ENCODE measurements at regions not wholly inside any gene's neighbourhood (a gene's known extent, or its start where the extent isn't known, plus 50 kb on each side); places are given as distances from the start of the nearest gene placed in this dataset.

GRCh38 chr2:9115229-9115628 lies 91.4 kb upstream of the ASAP2 start:
- no peaks in the 10 kb centered on the region for H3K4me1 Mint-ChIP-seq (ENCODE audit: low read depth)
- H3K4me3 Mint-ChIP-seq, result no peak overlapping the region
- H3K27me3 Mint-ChIP-seq, result peaks cover 7% of the 10 kb centered on the region
- H3K9me3 Mint-ChIP-seq (ENCODE audit: low read depth), result no peaks in the 10 kb centered on the region
- H3K36me3 Mint-ChIP-seq, result no peaks in the 10 kb centered on the region
- H3K27ac Mint-ChIP-seq, result no peak overlapping the region

GRCh38 chr2:9114458-9114857 lies 92.2 kb upstream of the ASAP2 start:
- Mint-ChIP-seq H3K27ac (no peak overlapping the region), H3K4me3 (no peak overlapping the region), H3K36me3 (no peaks in the 10 kb centered on the region), H3K27me3 (peaks cover 7% of the 10 kb centered on the region), H3K9me3 (ENCODE audit: low read depth) (no peaks in the 10 kb centered on the region), H3K4me1 (ENCODE audit: low read depth) (no peaks in the 10 kb centered on the region)

DNA sequence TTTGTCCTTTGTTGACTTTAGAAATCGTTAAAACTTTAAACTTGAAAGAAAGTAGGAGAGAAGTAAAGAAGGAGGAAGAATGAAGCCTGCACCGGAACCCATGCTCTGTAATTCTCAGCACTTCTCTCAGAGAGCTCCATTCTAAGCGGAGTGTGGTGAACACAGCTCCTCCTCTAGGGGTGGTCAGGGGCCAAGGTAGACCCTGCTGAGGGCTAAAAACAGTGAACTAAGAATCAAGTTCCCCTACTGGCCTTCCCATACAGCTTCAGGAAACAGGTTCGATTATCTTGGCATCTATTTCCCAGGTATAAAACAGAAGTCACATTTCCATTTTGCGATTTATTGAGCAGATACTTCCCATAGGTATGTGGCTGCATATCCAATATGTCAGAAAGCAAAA lies 92.7 kb upstream of the ASAP2 start:
- Mint-ChIP-seq H3K4me1 (ENCODE audit: low read depth) (no peaks in the 10 kb centered on the region), H3K36me3 (no peaks in the 10 kb centered on the region), H3K27ac (no peak overlapping the region), H3K9me3 (ENCODE audit: low read depth) (no peaks in the 10 kb centered on the region), H3K4me3 (no peak overlapping the region), H3K27me3 (peaks cover 7% of the 10 kb centered on the region)

DNA sequence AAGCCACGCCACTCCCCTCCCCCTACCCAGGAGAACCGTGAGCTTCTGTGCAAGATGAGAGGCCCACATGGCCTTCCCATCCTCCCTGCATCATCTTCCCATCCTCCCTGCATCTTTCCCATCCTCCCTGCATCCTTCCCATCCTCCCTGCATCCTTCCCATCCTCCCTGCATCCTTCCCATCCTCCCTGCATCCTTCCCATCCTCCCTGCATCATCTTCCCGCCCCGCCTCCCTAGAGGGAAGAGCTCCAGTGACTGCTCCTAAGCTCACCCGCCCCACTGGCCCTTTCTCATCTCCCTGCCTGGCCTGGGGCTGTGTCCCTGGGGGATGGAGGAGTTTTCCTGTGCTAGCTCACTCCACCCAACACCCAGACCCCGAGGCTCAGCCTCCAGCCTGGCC lies 93.3 kb upstream of the ASAP2 start:
- Mint-ChIP-seq H3K27me3 (peaks cover 7% of the 10 kb centered on the region), H3K27ac (no peak overlapping the region), H3K9me3 (ENCODE audit: low read depth) (no peaks in the 10 kb centered on the region), H3K36me3 (no peaks in the 10 kb centered on the region), H3K4me1 (ENCODE audit: low read depth) (no peaks in the 10 kb centered on the region), H3K4me3 (no peak overlapping the region)

DNA sequence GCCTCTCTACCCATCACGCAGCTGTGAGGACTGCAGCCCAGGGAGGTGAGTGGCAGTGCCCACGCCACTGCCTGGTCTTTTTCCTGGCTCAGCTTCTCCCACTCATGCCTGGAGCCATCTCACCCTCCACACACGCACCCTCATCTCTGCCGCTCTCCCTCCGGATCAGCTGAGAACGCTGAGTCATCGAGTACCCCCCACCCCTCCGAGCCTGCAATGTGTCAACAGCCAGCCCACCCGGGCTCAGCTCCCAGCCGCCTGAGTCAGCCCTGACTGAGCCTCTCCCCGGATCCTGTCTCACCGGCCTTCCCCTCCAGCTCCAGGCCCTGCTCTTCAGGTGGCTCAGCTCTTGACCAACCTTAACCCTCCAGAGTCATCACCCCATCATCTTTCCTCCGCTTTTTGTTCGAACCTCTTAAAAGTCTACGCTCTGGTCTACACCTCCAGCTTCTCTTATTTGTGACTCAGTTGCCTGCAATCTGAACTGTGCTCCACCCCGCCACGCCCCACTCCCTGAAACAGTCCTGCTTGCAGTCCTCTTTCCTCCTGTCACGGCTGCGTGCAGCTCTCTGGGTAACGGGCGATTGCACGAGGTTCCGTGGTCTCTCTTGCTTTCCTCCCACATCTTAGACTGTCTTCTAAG lies 94.4 kb upstream of the ASAP2 start:
- H3K4me3 Mint-ChIP-seq, result no peak overlapping the region
- no peaks in the 10 kb centered on the region for H3K4me1 Mint-ChIP-seq (ENCODE audit: low read depth)
- H3K9me3 Mint-ChIP-seq (ENCODE audit: low read depth), result no peaks in the 10 kb centered on the region
- H3K36me3 Mint-ChIP-seq, result no peaks in the 10 kb centered on the region
- peaks cover 7% of the 10 kb centered on the region for H3K27me3 Mint-ChIP-seq
- H3K27ac Mint-ChIP-seq, result no peak overlapping the region

GRCh38 chr2:9110893-9111569 lies 95.6 kb upstream of the ASAP2 start:
- Mint-ChIP-seq H3K4me1 (ENCODE audit: low read depth) (no peaks in the 10 kb centered on the region), H3K4me3 (no peak overlapping the region), H3K9me3 (ENCODE audit: low read depth) (no peaks in the 10 kb centered on the region), H3K27me3 (peaks cover 7% of the 10 kb centered on the region), H3K36me3 (no peaks in the 10 kb centered on the region), H3K27ac (no peak overlapping the region)

- Mint-ChIP-seq H3K27ac (no peak overlapping the region), H3K9me3 (ENCODE audit: low read depth) (no peaks in the 10 kb centered on the region), H3K4me3 (no peak overlapping the region), H3K27me3 (peaks cover 7% of the 10 kb centered on the region), H3K4me1 (ENCODE audit: low read depth) (no peaks in the 10 kb centered on the region), H3K36me3 (no peaks in the 10 kb centered on the region)
Measured at GRCh38 chr2:9110346-9110884, 96.2 kb upstream of the ASAP2 start.

DNA sequence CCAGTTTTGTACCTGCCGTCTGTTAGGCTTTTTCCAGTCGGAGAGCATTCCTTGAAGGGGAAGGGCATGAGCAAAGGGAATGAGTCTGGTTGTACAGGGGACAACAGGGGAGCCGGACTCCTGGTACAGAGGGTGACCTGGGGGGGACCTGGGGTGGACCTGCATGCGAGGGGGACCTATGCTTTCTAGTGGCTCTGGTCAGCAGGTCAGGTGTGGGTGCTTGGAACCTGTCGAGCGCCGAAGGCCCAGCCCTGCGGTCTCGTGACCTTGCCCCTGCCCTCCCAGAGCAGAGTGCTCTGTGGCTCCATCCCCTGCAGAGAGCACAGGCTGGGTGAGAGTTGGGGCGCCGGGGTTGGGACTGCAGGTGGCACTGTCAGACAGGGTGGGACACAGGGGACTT lies 96.7 kb upstream of the ASAP2 start:
- H3K9me3 Mint-ChIP-seq (ENCODE audit: low read depth), result no peaks in the 10 kb centered on the region
- no peak overlapping the region for H3K27ac Mint-ChIP-seq
- H3K27me3 Mint-ChIP-seq, result peaks cover 7% of the 10 kb centered on the region
- no peak overlapping the region for H3K4me3 Mint-ChIP-seq
- no peaks in the 10 kb centered on the region for H3K36me3 Mint-ChIP-seq
- H3K4me1 Mint-ChIP-seq (ENCODE audit: low read depth), result no peaks in the 10 kb centered on the region

GRCh38 chr2:9108210-9108967 lies 98.2 kb upstream of the ASAP2 start:
- H3K36me3 Mint-ChIP-seq, result no peaks in the 10 kb centered on the region
- peaks cover 7% of the 10 kb centered on the region for H3K27me3 Mint-ChIP-seq
- no peak overlapping the region for H3K4me3 Mint-ChIP-seq
- no peak overlapping the region for H3K27ac Mint-ChIP-seq
- H3K9me3 Mint-ChIP-seq (ENCODE audit: low read depth), result no peaks in the 10 kb centered on the region
- H3K4me1 Mint-ChIP-seq (ENCODE audit: low read depth), result no peaks in the 10 kb centered on the region

DNA sequence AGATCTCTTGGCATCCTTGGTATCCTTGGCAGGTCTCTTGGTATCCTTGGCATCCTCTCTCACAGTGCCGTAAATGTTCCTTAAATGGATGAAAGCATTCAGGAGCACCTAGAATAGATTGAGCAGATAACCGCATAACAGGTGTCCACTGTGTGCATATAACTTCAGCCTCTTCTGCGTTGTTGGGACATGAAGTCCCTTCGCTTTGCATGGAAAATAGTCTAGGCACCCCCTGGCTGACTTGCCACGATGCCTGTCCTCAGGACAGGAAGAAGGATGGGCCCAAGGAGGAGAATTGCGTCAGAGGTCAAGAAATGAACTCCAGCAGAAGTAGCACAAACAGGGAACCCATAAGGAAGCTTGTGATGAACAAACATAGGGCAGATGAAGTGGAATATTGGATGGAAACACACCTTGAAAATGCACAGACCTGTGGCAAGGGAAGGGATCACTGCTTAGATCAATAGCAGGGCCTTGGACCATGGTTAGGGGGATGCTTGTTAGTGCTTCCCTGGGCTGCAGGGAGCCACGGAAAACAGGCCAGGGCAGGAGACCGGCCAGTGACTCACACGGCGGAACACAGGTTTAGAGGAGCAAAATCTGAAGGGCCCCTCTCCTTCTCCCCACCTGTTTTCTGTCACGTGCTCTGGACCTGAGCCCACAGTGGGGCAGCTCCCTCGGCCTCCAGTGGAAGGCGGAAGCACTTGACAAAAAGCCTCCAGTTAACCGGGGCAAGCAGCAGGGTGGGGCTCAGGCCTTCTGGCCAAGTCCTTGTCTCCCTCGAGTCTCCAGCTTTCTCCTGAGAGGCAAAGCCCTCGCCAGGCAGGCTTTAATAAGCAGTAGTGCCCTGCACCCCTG lies 99.2 kb upstream of the ASAP2 start:
- Mint-ChIP-seq H3K4me1 (ENCODE audit: low read depth) (no peaks in the 10 kb centered on the region), H3K4me3 (no peak overlapping the region), H3K27me3 (peaks cover 2% of the 10 kb centered on the region), H3K9me3 (ENCODE audit: low read depth) (no peaks in the 10 kb centered on the region), H3K27ac (no peak overlapping the region), H3K36me3 (no peaks in the 10 kb centered on the region)

DNA sequence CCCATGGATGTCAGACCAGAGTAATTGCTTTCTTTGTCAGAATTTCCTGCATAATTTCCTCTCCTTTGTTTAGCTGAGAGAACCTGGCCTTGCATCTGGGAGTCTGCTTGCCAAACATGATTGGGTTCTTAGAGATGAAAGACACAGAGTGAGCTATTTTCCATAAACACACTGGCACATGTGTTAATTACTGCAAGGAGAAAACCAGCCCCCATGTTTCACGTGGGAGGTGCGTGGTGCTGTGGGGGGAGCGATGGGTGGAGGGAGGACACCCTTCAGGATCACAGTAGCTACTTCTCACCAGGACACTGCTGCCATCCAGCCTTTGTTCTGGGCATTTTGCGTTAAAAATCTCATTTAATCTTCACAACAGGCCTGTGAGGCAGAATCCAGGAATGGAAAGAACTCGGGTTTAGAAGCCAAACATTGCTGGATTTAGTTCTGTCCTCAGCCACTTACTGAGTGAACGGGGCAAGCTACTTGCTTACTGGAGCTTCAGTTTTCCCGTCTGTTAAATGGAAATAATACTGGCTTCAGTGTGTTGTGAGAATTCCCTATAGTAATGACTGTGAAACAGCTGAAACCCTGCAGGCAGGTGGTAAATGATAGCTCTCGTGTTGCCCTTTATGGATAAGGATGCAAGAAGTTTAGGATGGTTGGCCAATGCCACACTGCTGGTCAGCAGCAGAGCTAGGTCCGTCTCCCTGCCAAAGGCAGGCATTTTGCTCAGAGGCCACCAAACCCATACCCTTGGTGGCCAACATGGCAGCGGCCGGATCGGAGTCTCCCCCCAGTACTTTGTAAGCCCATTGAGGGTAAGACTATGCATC lies 100.1 kb upstream of the ASAP2 start:
- H3K9me3 Mint-ChIP-seq (ENCODE audit: low read depth), result no peaks in the 10 kb centered on the region
- H3K27ac Mint-ChIP-seq, result no peak overlapping the region
- H3K4me1 Mint-ChIP-seq (ENCODE audit: low read depth), result no peaks in the 10 kb centered on the region
- no peak overlapping the region for H3K4me3 Mint-ChIP-seq
- H3K27me3 Mint-ChIP-seq, result peaks cover under 1% of the 10 kb centered on the region
- no peaks in the 10 kb centered on the region for H3K36me3 Mint-ChIP-seq

GRCh38 chr2:9105601-9106337 lies 100.8 kb upstream of the ASAP2 start:
- no peaks in the 10 kb centered on the region for H3K4me1 Mint-ChIP-seq (ENCODE audit: low read depth)
- H3K9me3 Mint-ChIP-seq (ENCODE audit: low read depth), result no peaks in the 10 kb centered on the region
- no peak overlapping the region for H3K4me3 Mint-ChIP-seq
- H3K36me3 Mint-ChIP-seq, result no peaks in the 10 kb centered on the region
- H3K27me3 Mint-ChIP-seq, result peaks cover 1% of the 10 kb centered on the region
- no peak overlapping the region for H3K27ac Mint-ChIP-seq

DNA sequence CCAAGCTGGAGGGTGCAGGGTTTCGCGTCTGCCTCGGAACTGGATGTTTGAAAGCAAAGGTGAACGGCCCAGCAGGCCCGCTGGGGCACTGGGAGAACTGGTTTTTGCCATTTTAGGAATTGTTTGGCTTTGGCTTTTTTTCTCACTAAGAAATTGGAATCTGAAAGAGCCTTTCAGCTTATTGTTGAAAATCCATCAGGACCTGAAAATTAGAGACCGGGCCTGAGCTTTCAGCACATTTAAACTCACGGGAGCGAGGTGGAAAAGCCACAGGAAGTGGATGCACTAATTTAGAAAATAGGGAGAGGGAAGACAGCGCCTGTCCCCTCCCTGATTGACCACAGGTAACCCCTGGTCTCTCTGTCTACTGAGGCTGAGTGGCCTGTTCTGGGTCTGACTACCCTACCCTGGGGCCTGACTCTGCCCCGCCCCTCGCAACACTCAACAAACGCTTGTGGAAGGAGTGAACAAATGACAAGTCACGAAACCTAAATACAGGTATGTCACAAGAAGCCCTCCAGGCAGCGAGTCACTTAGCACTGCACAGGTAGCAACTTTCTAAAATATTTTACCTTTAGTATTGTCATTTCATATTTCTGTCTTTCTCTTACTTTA lies 100.3 kb upstream of the MBOAT2 start:
- no peak overlapping the region for H3K27ac Mint-ChIP-seq
- H3K4me3 Mint-ChIP-seq, result no peak overlapping the region
- no peaks in the 10 kb centered on the region for H3K9me3 Mint-ChIP-seq (ENCODE audit: low read depth)

More for the DNA sequence above, 100.3 kb upstream of the MBOAT2 start:
- Mint-ChIP-seq H3K27me3 (peaks cover 3% of the 10 kb centered on the region), H3K36me3 (no peaks in the 10 kb centered on the region), H3K4me1 (ENCODE audit: low read depth) (peaks cover 10% of the 10 kb centered on the region)

All from activated naive CD8-positive, alpha-beta T cell (primary cell).